Lung (tissue), 11 donors: ENCODE measurements at regions not wholly inside any gene's neighbourhood (a gene's known extent, or its start where the extent isn't known, plus 50 kb on each side); places are given as distances from the start of the nearest gene placed in this dataset.

ENCODE experiments used
- ATAC-seq: fragments of 200-7000 bp; cut with Tn5 transposase; one replicate; pipeline ENCODE4 v1.9.1; 2020; ENCODE audit warnings: moderate number of reproducible peaks; ENCODE audit not compliant: insufficient read depth, low FRiP score
- DNase-seq, 3 donors: peaks; one replicate each; pipeline ENCODE4 v3.0.0-alpha.2; 2013 to 2017
- H3K27ac ChIP-seq, 2 donors: one replicate each; pipeline ENCODE4 v1.5.1; 2013; ENCODE audit warnings: mild to moderate bottlenecking in 2 of 2, moderate library complexity in 2 of 2, control low read depth in 1 of 2, inconsistent platforms in 1 of 2, low read depth in 1 of 2, low read length in 1 of 2
- H3K27me3 ChIP-seq, 3 donors: one replicate each; pipeline ENCODE4 v1.5.1; 2013; ENCODE audit warnings: low read length in 2 of 3; ENCODE audit not compliant: control insufficient read depth in 3 of 3, insufficient read depth in 3 of 3
- H3K36me3 ChIP-seq, 4 donors: one replicate each; pipeline ENCODE4 v1.5.1; 2013; ENCODE audit warnings: low read length in 4 of 4, mild to moderate bottlenecking in 1 of 4, moderate library complexity in 1 of 4; ENCODE audit not compliant: control insufficient read depth in 4 of 4, insufficient read depth in 4 of 4
- H3K4me1 ChIP-seq, 5 donors: one replicate each; pipeline ENCODE4 v1.5.1; 2013; ENCODE audit warnings: low read length in 5 of 5, mild to moderate bottlenecking in 2 of 5, moderate library complexity in 1 of 5; ENCODE audit not compliant: control insufficient read depth in 5 of 5, insufficient read depth in 5 of 5
- H3K4me3 ChIP-seq: one replicate; pipeline ENCODE4 v1.5.1; 2013; ENCODE audit warnings: mild to moderate bottlenecking, control low read depth, moderate library complexity
- H3K9ac ChIP-seq, 2 donors: one replicate each; pipeline ENCODE4 v1.5.1; 2013; ENCODE audit warnings: low read length in 2 of 2, control low read depth in 1 of 2; ENCODE audit not compliant: insufficient read depth in 1 of 2
- H3K9me3 ChIP-seq, 4 donors: one replicate each; pipeline ENCODE4 v1.5.1; 2013; ENCODE audit warnings: low read length in 3 of 4, mild to moderate bottlenecking in 1 of 4, moderate library complexity in 1 of 4; ENCODE audit not compliant: control insufficient read depth in 4 of 4, insufficient read depth in 3 of 4
- CTCF ChIP-seq: IDR thresholded peaks from 2 replicates; pipeline ENCODE4 v1.5.1; 2012; ENCODE audit warnings: mild to moderate bottlenecking; ENCODE audit errors: control extremely low read depth, extremely low read depth
- WGBS, 2 donors: extraction: QIAGEN DNeasy Blood & Tissue Kit; methylation state at CpG; one replicate each; pipeline ENCODE4 v1.1.7; 2013; 5-methylcytosine and 5-hydroxymethylcytosine counted together
- donor health status: control.
- donor health status: control.
- donor health status: Bipolar disorder and iron deficiency.
- donor health status: healthy.
- donor health status: DM: yes; HTN: yes; CAD: no.

DNA sequence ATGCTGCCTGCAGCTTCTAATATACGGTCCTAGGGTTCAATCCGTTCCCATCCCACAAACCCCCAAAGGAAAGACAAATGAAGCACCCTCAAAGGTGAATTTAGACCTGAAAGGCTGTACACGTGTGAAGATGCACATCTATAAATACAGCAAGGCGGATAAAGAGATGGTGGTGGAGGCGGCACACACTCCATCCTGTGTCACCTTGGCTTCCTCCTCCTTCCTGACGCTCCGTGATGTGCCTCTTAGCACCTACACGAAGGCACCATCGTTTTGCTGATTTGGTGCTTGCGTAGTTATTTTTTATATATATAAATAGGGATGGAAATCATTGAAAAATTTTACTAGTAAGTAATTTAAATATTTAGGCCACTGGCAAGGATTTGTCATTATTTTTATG is 359.4 kb downstream of the NPHP4 start:
- Histone ChIP-seq H3K27me3 (peaks cover 0 to 16% (median 5%) of the 10 kb centered on the region in 3 donors), H3K36me3 (no peaks in the 10 kb centered on the region), H3K4me1 (no peaks in the 10 kb centered on the region), H3K27ac (no peak overlapping the region), H3K4me3 (no peak overlapping the region), H3K9ac (no peak overlapping the region), H3K9me3 (peaks cover 0 to 2% (median 0%) of the 10 kb centered on the region in 4 donors)
- WGBS, 2 donors, result 72 to 75% methylated on average over 10 of the region's 10 CpGs
- no peak for TF ChIP-seq CTCF
- DNase-seq, result no peak
- ATAC-seq, result no peak

GRCh38 chr1:5632224-5632623 is 360.0 kb downstream of the NPHP4 start:
- DNase-seq, result no peak
- Histone ChIP-seq H3K27ac (no peak overlapping the region), H3K36me3 (no peaks in the 10 kb centered on the region), H3K4me1 (no peaks in the 10 kb centered on the region), H3K27me3 (peaks cover 0 to 16% (median 5%) of the 10 kb centered on the region in 3 donors), H3K9me3 (peaks cover 0 to 2% (median 0%) of the 10 kb centered on the region in 4 donors), H3K9ac (no peak overlapping the region), H3K4me3 (no peak overlapping the region)
- no peak for TF ChIP-seq CTCF
- WGBS, 2 donors, result 47 to 48% methylated on average over 4 of the region's 4 CpGs
- no peak for ATAC-seq

DNA sequence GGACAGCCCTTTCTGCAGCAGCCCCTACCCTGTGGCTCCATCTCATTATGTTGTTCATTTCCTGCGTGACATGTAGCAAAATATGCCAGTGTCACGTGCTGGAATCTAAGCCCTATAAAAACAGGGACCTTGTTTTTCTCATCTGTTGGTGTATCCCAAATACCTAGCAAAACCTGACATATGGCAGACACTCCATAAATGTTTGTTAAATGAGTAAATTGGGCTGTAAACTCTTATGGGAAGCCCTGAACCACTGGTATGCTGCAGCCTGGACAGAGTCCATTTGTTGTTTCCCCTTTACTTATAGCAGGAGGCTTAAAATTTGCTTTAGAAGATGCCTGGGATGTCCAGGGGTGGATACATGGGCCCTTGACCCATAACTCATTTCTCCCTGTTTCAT is 363.8 kb downstream of the NPHP4 start:
- WGBS, 2 donors, result 74 to 82% methylated on average over 2 of the region's 2 CpGs
- DNase-seq (no peak), ATAC-seq (no peak)
- no peaks in the 10 kb centered on the region for H3K36me3 ChIP-seq
- no peak overlapping the region for H3K9ac ChIP-seq
- H3K4me1 ChIP-seq, result peaks cover 0 to 3% (median 0%) of the 10 kb centered on the region in 5 donors
- no peak overlapping the region for H3K27ac ChIP-seq
- H3K4me3 ChIP-seq, result no peak overlapping the region
- TF ChIP-seq CTCF, result no peak
- peaks cover 0 to 11% (median 6%) of the 10 kb centered on the region in 3 donors for H3K27me3 ChIP-seq
- H3K9me3 ChIP-seq, result no peaks in the 10 kb centered on the region

DNA sequence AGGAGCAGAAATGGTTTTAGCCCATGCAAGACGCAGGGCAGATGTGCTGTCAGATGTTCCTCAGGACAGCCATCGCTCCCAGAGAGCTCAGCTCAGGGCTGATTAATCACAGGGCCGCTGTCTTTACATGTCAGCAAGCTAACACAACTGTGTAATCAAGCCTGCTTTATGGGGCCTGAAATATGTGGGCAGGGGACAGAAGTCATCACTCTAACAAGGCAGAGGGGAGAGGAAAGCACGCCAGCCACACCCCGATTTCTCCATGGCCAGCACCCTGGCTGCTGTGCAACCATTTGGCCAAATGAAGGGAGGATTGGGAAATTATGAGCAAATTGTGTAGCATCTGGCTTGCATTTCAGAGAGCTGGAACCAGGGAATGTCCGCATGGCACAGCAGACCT is 368.8 kb downstream of the NPHP4 start:
- Histone ChIP-seq H3K9ac (no peak overlapping the region), H3K27me3 (peaks cover 0 to 4% (median 2%) of the 10 kb centered on the region in 3 donors), H3K4me3 (no peak overlapping the region), H3K27ac (no peak overlapping the region), H3K36me3 (no peaks in the 10 kb centered on the region), H3K4me1 (peaks cover 0 to 22% (median 0%) of the 10 kb centered on the region in 5 donors), H3K9me3 (no peaks in the 10 kb centered on the region)
- no peak for TF ChIP-seq CTCF
- ATAC-seq (no peak), DNase-seq (no peak)
- 69 to 75% methylated on average over 6 of the region's 6 CpGs for WGBS, 2 donors
